ENCODE measurements at regions not wholly inside any gene's neighbourhood (a gene's known extent, or its start where the extent isn't known, plus 50 kb on each side); places are given as distances from the start of the nearest gene placed in this dataset.

GRCh38 chr12:76940671-76941445 lies 62.0 kb upstream of the CSRP2 start:
- TF ChIP-seq ARNTL (CRISPR knock-in tag; IDR thresholded peaks at IDR 0.05; ENCODE audit: borderline replicate concordance, low read depth) = no peak
- TF ChIP-seq ISL1 (CRISPR knock-in tag; IDR thresholded peaks at IDR 0.05) = peak; percentile 46
- no peak for ATAC-seq

GRCh38 chr12:76939701-76940100 lies 60.9 kb upstream of the CSRP2 start:
- ATAC-seq = no peak

GRCh38 chr12:76936275-76937193 lies 57.7 kb upstream of the CSRP2 start:
- no peak for ATAC-seq
- no peak for TF ChIP-seq ZFP30 (CRISPR knock-in tag; IDR thresholded peaks at IDR 0.05)
- TF ChIP-seq GLIS3 (CRISPR knock-in tag; IDR thresholded peaks at IDR 0.05) = no peak
- no peak for TF ChIP-seq TCF4 (CRISPR knock-in tag; IDR thresholded peaks at IDR 0.05; ENCODE audit: borderline replicate concordance)
- no peak for TF ChIP-seq ZFP3 (CRISPR knock-in tag; IDR thresholded peaks at IDR 0.05)
- TF ChIP-seq PATZ1 (CRISPR knock-in tag; IDR thresholded peaks at IDR 0.05; ENCODE audit: borderline replicate concordance) = no peak
- no peak for TF ChIP-seq CSDC2 (CRISPR knock-in tag; IDR thresholded peaks at IDR 0.05)
- no peak for TF ChIP-seq ZNF565 (CRISPR knock-in tag; conservative IDR thresholded peaks at IDR 0.05; ENCODE audit: low read depth)
- TF ChIP-seq ISL1 (CRISPR knock-in tag; IDR thresholded peaks at IDR 0.05) = no peak
- no peak for TF ChIP-seq OSR1 (CRISPR knock-in tag; IDR thresholded peaks at IDR 0.05)
- no peak for TF ChIP-seq ZNF8 (CRISPR knock-in tag; IDR thresholded peaks at IDR 0.05)
- TF ChIP-seq ZC3H10 (CRISPR knock-in tag; IDR thresholded peaks at IDR 0.05) = no peak
- no peak for TF ChIP-seq CREB5 (CRISPR knock-in tag; IDR thresholded peaks at IDR 0.05; ENCODE audit: low read depth)
- no peak for TF ChIP-seq BACH2 (CRISPR knock-in tag; IDR thresholded peaks at IDR 0.05; ENCODE audit: borderline replicate concordance)

More at GRCh38 chr12:76939701-76940100, 60.9 kb upstream of the CSRP2 start:
- TF ChIP-seq CSRNP3 (CRISPR knock-in tag; IDR thresholded peaks at IDR 0.05) = no peak
- no peak for TF ChIP-seq TCF4 (CRISPR knock-in tag; IDR thresholded peaks at IDR 0.05; ENCODE audit: borderline replicate concordance)
- TF ChIP-seq ZNF565 (CRISPR knock-in tag; conservative IDR thresholded peaks at IDR 0.05; ENCODE audit: low read depth) = no peak
- TF ChIP-seq BACH2 (CRISPR knock-in tag; IDR thresholded peaks at IDR 0.05; ENCODE audit: borderline replicate concordance) = no peak
- no peak for TF ChIP-seq ZFP30 (CRISPR knock-in tag; IDR thresholded peaks at IDR 0.05)
- TF ChIP-seq PPARA (CRISPR knock-in tag; IDR thresholded peaks at IDR 0.05; ENCODE audit: borderline replicate concordance) = no peak
- no peak for TF ChIP-seq ISL1 (CRISPR knock-in tag; IDR thresholded peaks at IDR 0.05)
- TF ChIP-seq TSHZ2 (CRISPR knock-in tag; IDR thresholded peaks at IDR 0.05) = no peak
- TF ChIP-seq OSR1 (CRISPR knock-in tag; IDR thresholded peaks at IDR 0.05) = no peak
- no peak for TF ChIP-seq RARB (CRISPR knock-in tag; IDR thresholded peaks at IDR 0.05)
- no peak for TF ChIP-seq CSDC2 (CRISPR knock-in tag; IDR thresholded peaks at IDR 0.05)
- no peak for TF ChIP-seq ARNTL (CRISPR knock-in tag; IDR thresholded peaks at IDR 0.05; ENCODE audit: borderline replicate concordance, low read depth)
- no peak for TF ChIP-seq ZNF70 (CRISPR knock-in tag; IDR thresholded peaks at IDR 0.05)
- no peak for TF ChIP-seq CREB5 (CRISPR knock-in tag; IDR thresholded peaks at IDR 0.05; ENCODE audit: low read depth)
- no peak for TF ChIP-seq GLIS3 (CRISPR knock-in tag; IDR thresholded peaks at IDR 0.05)
- TF ChIP-seq ESRRG (CRISPR knock-in tag; IDR thresholded peaks at IDR 0.05) = no peak
- TF ChIP-seq ZFP3 (CRISPR knock-in tag; IDR thresholded peaks at IDR 0.05) = no peak
- no peak for TF ChIP-seq ZNF8 (CRISPR knock-in tag; IDR thresholded peaks at IDR 0.05)
